ENCODE measurements at regions not wholly inside any gene's neighbourhood (a gene's known extent, or its start where the extent isn't known, plus 50 kb on each side); places are given as distances from the start of the nearest gene placed in this dataset.

DNA sequence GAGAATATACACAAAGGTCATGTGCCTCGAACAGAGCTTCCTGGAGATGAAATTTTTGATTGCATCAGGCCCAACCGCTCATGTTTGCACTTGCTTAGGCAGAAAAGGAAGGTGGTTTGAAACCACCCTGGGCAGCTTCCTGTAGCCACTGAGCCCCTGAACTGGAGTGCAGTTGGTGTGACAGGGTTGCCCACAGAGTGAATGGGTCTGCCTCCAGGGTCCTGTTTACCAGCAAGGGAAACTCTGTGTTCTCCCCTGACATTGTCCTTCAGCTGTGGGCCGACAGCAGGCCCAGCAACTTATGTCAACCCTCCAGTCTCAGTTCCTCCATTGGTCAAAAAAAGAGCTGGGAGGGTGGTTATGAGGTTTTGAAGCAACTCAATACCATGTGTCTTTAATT lies 289.6 kb downstream of the KIF4B start:
- in situ Hi-C loops (cut with HindIII; ENCODE audit: low sequenced_read_pairs) = no loop called here
- H3K4me3 ChIP-seq (ENCODE audit: low read depth, low read length) = no peak overlapping the region
- TF ChIP-seq, protein P1, sequence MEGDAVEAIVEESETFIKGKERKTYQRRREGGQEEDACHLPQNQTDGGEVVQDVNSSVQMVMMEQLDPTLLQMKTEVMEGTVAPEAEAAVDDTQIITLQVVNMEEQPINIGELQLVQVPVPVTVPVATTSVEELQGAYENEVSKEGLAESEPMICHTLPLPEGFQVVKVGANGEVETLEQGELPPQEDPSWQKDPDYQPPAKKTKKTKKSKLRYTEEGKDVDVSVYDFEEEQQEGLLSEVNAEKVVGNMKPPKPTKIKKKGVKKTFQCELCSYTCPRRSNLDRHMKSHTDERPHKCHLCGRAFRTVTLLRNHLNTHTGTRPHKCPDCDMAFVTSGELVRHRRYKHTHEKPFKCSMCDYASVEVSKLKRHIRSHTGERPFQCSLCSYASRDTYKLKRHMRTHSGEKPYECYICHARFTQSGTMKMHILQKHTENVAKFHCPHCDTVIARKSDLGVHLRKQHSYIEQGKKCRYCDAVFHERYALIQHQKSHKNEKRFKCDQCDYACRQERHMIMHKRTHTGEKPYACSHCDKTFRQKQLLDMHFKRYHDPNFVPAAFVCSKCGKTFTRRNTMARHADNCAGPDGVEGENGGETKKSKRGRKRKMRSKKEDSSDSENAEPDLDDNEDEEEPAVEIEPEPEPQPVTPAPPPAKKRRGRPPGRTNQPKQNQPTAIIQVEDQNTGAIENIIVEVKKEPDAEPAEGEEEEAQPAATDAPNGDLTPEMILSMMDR (IDR thresholded peaks at IDR 0.05; ENCODE audit: low read depth, low read length, missing control alignments) = no peak
- no peak for DNase-seq (ENCODE audit: low read depth)

DNA sequence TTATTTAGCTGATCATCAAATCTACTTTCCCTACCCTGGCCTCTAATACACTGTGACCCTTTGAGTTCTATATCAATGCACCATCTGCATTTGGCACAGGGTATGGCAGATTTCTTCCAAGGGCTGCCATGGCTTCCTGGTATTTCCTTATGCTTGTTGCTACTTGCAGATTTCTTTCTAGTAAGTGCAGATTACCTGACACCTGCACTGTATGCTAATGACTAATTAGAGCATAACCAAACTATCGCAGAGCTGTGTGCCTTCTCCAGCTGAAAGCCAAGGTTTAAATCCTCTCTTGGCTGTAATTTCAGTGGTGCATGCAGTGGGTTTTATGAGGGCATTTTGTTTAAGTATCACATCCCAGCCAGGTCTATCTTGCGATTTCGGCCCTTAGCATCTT lies 293.7 kb downstream of the KIF4B start:
- TF ChIP-seq, protein P1 (IDR thresholded peaks at IDR 0.05; ENCODE audit: low read depth, low read length, missing control alignments) = no peak
- DNase-seq (ENCODE audit: low read depth) = no peak
- H3K4me3 ChIP-seq (ENCODE audit: low read depth, low read length) = no peak overlapping the region
- in situ Hi-C loops (cut with HindIII; ENCODE audit: low sequenced_read_pairs) = no loop called here

DNA sequence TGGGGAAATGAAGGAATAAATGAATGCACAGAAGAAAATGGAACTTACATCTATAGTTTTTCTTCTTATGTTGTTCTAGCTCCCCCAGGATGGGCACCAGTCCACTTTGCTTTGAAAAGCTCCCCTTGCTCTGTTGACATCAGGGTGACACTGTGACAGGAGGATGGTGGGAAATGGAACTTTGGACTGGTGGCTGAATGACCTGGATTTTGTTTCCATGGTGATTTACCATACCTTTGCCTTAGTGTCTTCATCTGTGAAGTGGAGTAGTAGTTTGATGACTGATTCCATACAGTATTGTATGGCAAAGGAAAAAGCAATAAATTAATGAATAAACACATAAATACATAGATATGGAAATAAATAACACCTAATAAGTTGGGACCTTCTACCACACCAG lies 294.7 kb downstream of the KIF4B start:
- TF ChIP-seq, protein P1 (IDR thresholded peaks at IDR 0.05; ENCODE audit: low read depth, low read length, missing control alignments) = no peak
- in situ Hi-C loops (cut with HindIII; ENCODE audit: low sequenced_read_pairs) = no loop called here

DNA sequence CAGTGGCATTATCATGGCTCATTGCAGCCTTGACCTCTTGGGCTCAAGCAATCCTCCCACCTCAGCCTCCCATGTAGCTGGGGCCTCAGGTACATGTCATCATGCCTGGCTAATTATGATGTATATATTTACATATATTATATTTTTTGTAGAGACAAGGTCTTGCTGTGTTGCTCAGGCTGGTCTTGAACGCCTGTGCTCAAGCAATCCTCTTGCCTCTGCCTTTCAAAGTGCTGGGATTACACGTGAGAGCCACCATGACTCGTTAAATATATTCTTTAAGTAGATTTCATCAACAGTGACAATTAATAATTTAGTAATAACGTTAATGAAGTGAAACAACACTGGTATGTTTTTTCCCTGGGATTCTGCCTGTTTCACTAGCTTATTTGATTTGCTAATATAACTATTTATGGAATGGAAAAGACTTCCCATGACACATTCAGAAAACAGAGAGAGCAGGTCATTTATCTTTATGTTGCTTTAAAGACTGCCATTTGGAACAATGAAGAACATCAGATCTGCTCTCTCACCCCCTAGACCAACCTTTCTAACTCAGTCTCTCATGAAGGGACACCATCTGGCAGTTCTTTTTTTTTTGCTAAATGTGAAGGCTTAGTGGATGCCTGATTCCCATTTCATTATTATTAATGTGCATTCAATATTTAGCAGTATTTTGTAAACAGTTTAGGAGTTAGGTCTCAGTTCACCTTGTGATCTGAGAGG lies 295.6 kb downstream of the KIF4B start:
- TF ChIP-seq, protein P1 (IDR thresholded peaks at IDR 0.05; ENCODE audit: low read depth, low read length, missing control alignments) = no peak
- no peak for DNase-seq (ENCODE audit: low read depth)
- no peak overlapping the region for H3K4me3 ChIP-seq (ENCODE audit: low read depth, low read length)
- in situ Hi-C loops (cut with HindIII; ENCODE audit: low sequenced_read_pairs) = no loop called here

More for the DNA sequence above, 294.7 kb downstream of the KIF4B start:
- no peak overlapping the region for H3K4me3 ChIP-seq (ENCODE audit: low read depth, low read length)
- DNase-seq (ENCODE audit: low read depth) = no peak

DNA sequence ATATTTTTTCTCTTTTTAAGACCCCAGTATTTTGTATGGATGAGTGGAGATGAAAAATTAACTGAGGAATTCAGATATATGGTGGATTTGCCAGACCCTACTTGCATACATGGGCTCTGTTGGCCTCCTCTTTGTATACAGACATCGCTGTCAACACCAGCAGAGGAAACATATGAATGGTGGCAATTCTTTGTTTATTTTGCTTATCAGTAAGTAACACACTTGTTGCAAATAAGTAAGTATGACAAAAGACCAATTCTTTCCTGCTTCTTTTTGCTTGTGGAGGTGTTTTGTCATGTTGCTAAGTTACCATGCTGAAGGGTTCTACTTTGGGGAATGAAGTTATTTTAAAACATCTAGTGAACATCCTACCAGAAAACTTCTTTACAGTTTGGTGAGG lies 298.2 kb downstream of the KIF4B start:
- no peak overlapping the region for H3K4me3 ChIP-seq (ENCODE audit: low read depth, low read length)
- DNase-seq (ENCODE audit: low read depth) = no peak
- TF ChIP-seq, protein P1 (IDR thresholded peaks at IDR 0.05; ENCODE audit: low read depth, low read length, missing control alignments) = no peak
- in situ Hi-C loops (cut with HindIII; ENCODE audit: low sequenced_read_pairs) = no loop called here

DNA sequence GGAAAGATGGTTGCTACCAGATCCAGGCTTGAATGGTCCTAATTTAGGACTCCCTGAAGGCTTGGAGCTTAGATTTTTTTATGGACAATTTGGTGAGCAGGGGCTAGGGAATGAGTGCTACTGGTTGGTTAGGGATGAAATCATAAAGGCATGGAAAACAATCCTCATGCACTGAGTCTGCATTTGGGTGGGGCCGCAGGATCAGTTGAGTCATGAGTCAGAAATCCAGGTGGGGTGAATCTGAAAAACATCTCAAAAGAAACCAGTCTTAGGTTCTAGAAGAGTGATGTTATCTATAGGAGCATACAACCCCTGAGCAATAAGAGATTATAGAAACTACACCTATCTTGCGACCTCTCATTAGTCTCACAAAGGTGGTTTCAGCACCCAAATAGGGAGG lies 300.0 kb downstream of the KIF4B start:
- DNase-seq (ENCODE audit: low read depth) = no peak
- in situ Hi-C loops (cut with HindIII; ENCODE audit: low sequenced_read_pairs) = no loop called here
- TF ChIP-seq, protein P1 (IDR thresholded peaks at IDR 0.05; ENCODE audit: low read depth, low read length, missing control alignments) = no peak
- no peak overlapping the region for H3K4me3 ChIP-seq (ENCODE audit: low read depth, low read length)
